H1 (cell line): ENCODE measurements at regions not wholly inside any gene's neighbourhood (a gene's known extent, or its start where the extent isn't known, plus 50 kb on each side); places are given as distances from the start of the nearest gene placed in this dataset.
"Not testable (repeated sequence)": the region's sequence is repeated elsewhere in the genome, so short reads cannot be mapped to it uniquely, and the experiment has no call there.

Experiments
- CTCF ChIA-PET: fragments of 300-600 bp; sonication (Branson Sonifier 250); formaldehyde crosslinking; loops from one replicate; lab custom pipeline; 2021; ENCODE audit not compliant: partially characterized antibody; lab: Charles Lee
- POLR2A ChIA-PET: fragments of 300-600 bp; sonication (Branson Sonifier 250); formaldehyde crosslinking; loops from one replicate; lab custom pipeline; 2021; ENCODE audit warnings: inconsistent platforms; ENCODE audit not compliant: partially characterized antibody; lab: Charles Lee
- DNase-seq, 2 experiments: peaks; one replicate each; pipeline versions ENCODE4 v3.0.0 to v3.0.0-alpha.2; 2010 to 2022; ENCODE audit warnings: low spot score in 2 of 2, low read depth in 1 of 2, mixed read lengths in 1 of 2
- FAIRE-seq: peaks from 2 replicates; lab custom pipeline; 2011; peaks lifted over from hg19 to GRCh38; lab: Jason Lieb, UNC
- H2AFZ ChIP-seq: 2 replicates; pipeline ENCODE4 v1.8.1; 2012; ENCODE audit warnings: low read length, inconsistent platforms
- H2AK5ac ChIP-seq: 2 replicates; pipeline ENCODE4 v1.6.1; 2013; ENCODE audit warnings: low read depth, low read length
- H2BK120ac ChIP-seq: replicated peaks from 2 replicates; pipeline ENCODE3; 2013; ENCODE audit warnings: low read depth, low read length, inconsistent platforms
- H2BK12ac ChIP-seq: 2 replicates; pipeline ENCODE4 v1.6.1; 2013; ENCODE audit warnings: low read depth, low read length
- H2BK15ac ChIP-seq: 2 replicates; pipeline ENCODE4 v1.6.1; 2013; ENCODE audit warnings: low read length
- H2BK20ac ChIP-seq: 2 replicates; pipeline ENCODE4 v1.6.1; 2013; ENCODE audit warnings: low read length
- H2BK5ac ChIP-seq: 2 replicates; pipeline ENCODE4 v1.6.1; 2013; ENCODE audit warnings: low read depth, low read length
- H3K14ac ChIP-seq: 2 replicates; pipeline ENCODE4 v1.6.1; 2013; ENCODE audit warnings: inconsistent platforms; ENCODE audit not compliant: insufficient read length
- H3K18ac ChIP-seq: 2 replicates; pipeline ENCODE4 v1.6.1; 2013; ENCODE audit warnings: low read length; ENCODE audit errors: extremely low read depth
- H3K23ac ChIP-seq: 2 replicates; pipeline ENCODE4 v1.6.1; 2013; ENCODE audit warnings: inconsistent platforms; ENCODE audit not compliant: insufficient read length
- H3K23me2 ChIP-seq: 2 replicates; pipeline ENCODE4 v1.6.1; 2013; ENCODE audit warnings: low read depth, low read length
- H3K27ac ChIP-seq: 2 replicates; pipeline ENCODE4 v1.6.1; 2011; ENCODE audit warnings: low read depth, low read length, inconsistent platforms
- H3K27me3 ChIP-seq, 4 experiments: replicated peaks in 1 of 4; 1 replicate in 1 of 4; 2 replicates in 3 of 4; pipeline versions ENCODE4 v1.6.1 to v1.8.1; 2011 to 2013; ENCODE audit warnings: low read length in 3 of 4, mild to moderate bottlenecking in 3 of 4, inconsistent platforms in 2 of 4, mixed read lengths in 2 of 4, moderate library complexity in 1 of 4; ENCODE audit not compliant: control insufficient read depth in 3 of 4, insufficient read depth in 3 of 4; ENCODE audit errors: extremely low read depth in 1 of 4
- H3K36me3 ChIP-seq, 4 experiments: 2 replicates each; pipeline versions ENCODE4 v1.6.1 to v1.8.1; 2011 to 2013; ENCODE audit warnings: mild to moderate bottlenecking in 4 of 4, low read length in 3 of 4, moderate library complexity in 2 of 4, control low read depth in 1 of 4, inconsistent platforms in 1 of 4; ENCODE audit not compliant: insufficient read depth in 4 of 4, control insufficient read depth in 2 of 4
- H3K4ac ChIP-seq: replicated peaks from 2 replicates; pipeline ENCODE3; 2013; ENCODE audit warnings: low read length, low read depth, mixed read lengths, inconsistent platforms; ENCODE audit not compliant: insufficient read length
- H3K4me1 ChIP-seq, 4 experiments: replicated peaks in 1 of 4; 1 replicate in 1 of 4; 2 replicates in 3 of 4; pipeline versions ENCODE4 v1.6.1 to v1.8.1; 2011 to 2013; ENCODE audit warnings: low read length in 3 of 4, inconsistent platforms in 2 of 4, mixed read lengths in 1 of 4; ENCODE audit not compliant: insufficient read depth in 4 of 4, control insufficient read depth in 3 of 4
- H3K4me2 ChIP-seq, 2 experiments: 2 replicates each; pipeline versions ENCODE4 v1.6.1 to v1.8.1; 2011 to 2013; ENCODE audit warnings: low read depth in 2 of 2, low read length in 2 of 2, control low read depth in 1 of 2, inconsistent platforms in 1 of 2, mild to moderate bottlenecking in 1 of 2; ENCODE audit not compliant: insufficient read depth in 1 of 2
- H3K4me3 ChIP-seq, 4 experiments: fragments of 200-600, 300-600 bp in 1 of 4; sonication (generic), shearing (Covaris generic), sonication (Bioruptor Twin) in 1 of 4; 2 replicates each; pipeline versions ENCODE4 v1.5.1 to v1.8.1; 2011 to 2016; ENCODE audit warnings: low read length in 4 of 4, low read depth in 3 of 4, control low read depth in 2 of 4, inconsistent platforms in 2 of 4, mild to moderate bottlenecking in 2 of 4, mixed read lengths in 1 of 4, moderate library complexity in 1 of 4; ENCODE audit not compliant: insufficient read depth in 2 of 4; ENCODE audit errors: extremely low read depth in 1 of 4
- H3K56ac ChIP-seq: replicated peaks from 2 replicates; pipeline ENCODE3; 2013; ENCODE audit warnings: low read depth, mild to moderate bottlenecking, mixed read lengths, low read length, inconsistent platforms; ENCODE audit not compliant: insufficient read length
- H3K79me1 ChIP-seq: 2 replicates; pipeline ENCODE4 v1.6.1; 2013; ENCODE audit warnings: low read depth, low read length, control low read depth
- H3K79me2 ChIP-seq, 2 experiments: 2 replicates each; pipeline versions ENCODE4 v1.6.1 to v1.8.1; 2012 to 2013; ENCODE audit warnings: low read length in 2 of 2, mild to moderate bottlenecking in 2 of 2, inconsistent platforms in 1 of 2; ENCODE audit not compliant: insufficient read depth in 2 of 2, control insufficient read depth in 1 of 2
- H3K9ac ChIP-seq, 4 experiments: replicated peaks in 1 of 4; 1 replicate in 1 of 4; 2 replicates in 3 of 4; pipeline versions ENCODE4 v1.6.1 to v1.8.1; 2011 to 2013; ENCODE audit warnings: low read depth in 3 of 4, low read length in 3 of 4, control low read depth in 2 of 4, mild to moderate bottlenecking in 2 of 4, moderate library complexity in 2 of 4, inconsistent platforms in 1 of 4; ENCODE audit errors: extremely low read depth in 1 of 4
- H3K9me3 ChIP-seq, 2 experiments: 2 replicates each; pipeline versions ENCODE4 v1.6.1 to v1.8.1; 2012 to 2013; ENCODE audit warnings: mild to moderate bottlenecking in 2 of 2, moderate library complexity in 2 of 2, control low read depth in 1 of 2, inconsistent platforms in 1 of 2, low read depth in 1 of 2, low read length in 1 of 2, mixed read lengths in 1 of 2; ENCODE audit not compliant: insufficient read depth in 2 of 2
- H4K20me1 ChIP-seq, 2 experiments: replicated peaks in 1 of 2; 2 replicates each; pipeline versions ENCODE3 to v1.8.1; 2011 to 2013; ENCODE audit warnings: inconsistent platforms in 2 of 2, low read length in 2 of 2, mild to moderate bottlenecking in 1 of 2; ENCODE audit not compliant: insufficient read depth in 2 of 2, control insufficient read depth in 1 of 2
- H4K5ac ChIP-seq: 2 replicates; pipeline ENCODE4 v1.6.1; 2013; ENCODE audit warnings: low read length, low read depth, mixed read lengths, inconsistent platforms; ENCODE audit not compliant: insufficient read length
- H4K8ac ChIP-seq: 2 replicates; pipeline ENCODE4 v1.8.0; 2013; ENCODE audit warnings: mild to moderate bottlenecking, moderate library complexity, low read length, inconsistent platforms; ENCODE audit not compliant: insufficient read depth; ENCODE audit errors: extremely low read depth
- H4K91ac ChIP-seq: replicated peaks from 2 replicates; pipeline ENCODE3; 2013; ENCODE audit warnings: low read length, mixed read lengths, inconsistent platforms; ENCODE audit not compliant: insufficient read length
- RNF2 ChIP-seq: fragments of 200-900, 300-1000 bp; sonication (generic); IDR thresholded peaks from 2 replicates; pipeline ENCODE4 v1.7.1; 2016; ENCODE audit warnings: borderline replicate concordance, low read depth, mild to moderate bottlenecking, antibody characterized with exemption, low read length; ENCODE audit not compliant: poor library complexity, severe bottlenecking; ENCODE audit errors: missing control alignments
- SUZ12 ChIP-seq: fragments of 200-600 bp; sonication (generic); IDR thresholded peaks from 2 replicates; pipeline ENCODE4 v1.6.1; 2012; ENCODE audit warnings: mild to moderate bottlenecking, inconsistent platforms, low read length, moderate library complexity, mixed read lengths
- WGBS, 2 experiments: shearing (Covaris generic) in 1 of 2; methylation state at CpG; one replicate each; pipeline versions ENCODE4 v1.1.6 to v1.1.7; 2013 to 2015; ENCODE audit warnings: low lambda C conversion rate in 2 of 2, mixed read lengths in 2 of 2, inconsistent platforms in 1 of 2, low coverage in 1 of 2, missing lambda C conversion rate in 1 of 2; ENCODE audit not compliant: insufficient replicate concordance in 2 of 2, insufficient coverage in 1 of 2, insufficient read length in 1 of 2; ENCODE audit errors: extremely low coverage in 1 of 2, missing lambda C conversion rate in 1 of 2; 5-methylcytosine and 5-hydroxymethylcytosine counted together

DNA sequence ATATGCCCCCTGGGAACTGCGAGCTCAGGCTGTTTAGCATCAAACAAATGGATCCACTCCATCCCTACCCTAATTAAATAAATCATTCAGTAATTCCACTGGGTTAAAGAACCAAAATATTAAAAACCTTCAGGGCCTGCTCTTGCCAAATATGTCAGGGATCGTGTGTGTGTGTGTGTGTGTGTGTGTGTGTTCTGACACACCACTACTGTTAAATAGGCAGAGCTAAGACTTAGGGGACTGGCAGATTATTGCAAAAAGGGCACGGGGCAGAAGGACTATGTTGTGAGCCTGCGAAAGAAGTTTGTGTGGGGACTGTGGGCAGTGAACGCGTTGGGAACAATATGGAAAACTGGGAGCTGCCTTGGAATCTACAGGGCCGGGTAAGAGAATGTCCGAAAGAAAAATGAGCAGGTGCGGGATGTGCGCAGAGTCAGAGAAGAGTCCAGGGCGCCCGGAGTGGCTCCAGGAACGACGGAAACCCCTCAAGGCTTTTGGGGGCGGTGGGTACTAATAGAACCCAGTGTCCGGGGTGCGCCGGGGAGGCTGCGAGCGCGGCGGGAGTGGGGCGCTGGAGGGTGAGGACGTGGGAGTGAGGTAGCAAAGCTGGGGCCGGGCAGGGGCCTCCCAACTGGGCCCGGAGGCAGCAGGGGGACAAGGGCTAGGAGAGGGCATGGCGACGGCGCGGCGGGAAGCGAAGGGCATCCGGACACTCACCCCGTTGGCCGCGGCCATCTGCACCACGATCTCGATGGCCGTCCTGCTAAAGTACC lies 54.8 kb downstream of the FOXD4L6 start:
- H2AFZ ChIP-seq, H3K18ac ChIP-seq, H2BK120ac ChIP-seq, H2AK5ac ChIP-seq, H2BK5ac ChIP-seq, H3K27ac ChIP-seq, DNase-seq, H4K5ac ChIP-seq, H2BK12ac ChIP-seq, FAIRE-seq, H3K56ac ChIP-seq, H3K4ac ChIP-seq, H2BK20ac ChIP-seq, H3K9me3 ChIP-seq, H3K9ac ChIP-seq, H3K4me1 ChIP-seq, H3K23ac ChIP-seq, CTCF ChIA-PET, H3K23me2 ChIP-seq, H3K14ac ChIP-seq, POLR2A ChIA-PET, H2BK15ac ChIP-seq, H4K91ac ChIP-seq, H4K8ac ChIP-seq, H3K79me2 ChIP-seq, H4K20me1 ChIP-seq, H3K36me3 ChIP-seq, H3K79me1 ChIP-seq: not testable (repeated sequence)
- WGBS, 2 experiments, result 40% methylated on average over 26 of the region's 39 CpGs; no CpG with 5 or more reads in 1 of the 2 experiments
- TF ChIP-seq RNF2 (peak; percentile 29), SUZ12 (peak; percentile 61; the same call in 1 of the 2 replicates)
- H3K4me3 ChIP-seq, result peak overlapping the region in 3 of 4 experiments; percentile 35 to 55 (median 39); a peak in 3 of 8 replicates
- H3K27me3 ChIP-seq, result peaks cover 21 to 44% (median 29%) of the 10 kb centered on the region in 4 experiments
- H3K4me2 ChIP-seq, result peak overlapping the region; percentile 40 to 61; a peak in 3 of 4 replicates
